SU-DHL-6 (cell line): ENCODE measurements at regions not wholly inside any gene's neighbourhood (a gene's known extent, or its start where the extent isn't known, plus 50 kb on each side); places are given as distances from the start of the nearest gene placed in this dataset.

Experiments used
- H2AFZ ChIP-seq: fragments of 200-600 bp; sonication (generic); 2 replicates; pipeline ENCODE4 v1.6.1; 2014; ENCODE audit warnings: low read depth, mild to moderate bottlenecking, moderate library complexity, mixed read lengths, antibody characterized with exemption, low read length; ENCODE audit not compliant: severe bottlenecking
- H3F3A ChIP-seq: fragments of 200-600 bp; shearing (Covaris generic); 2 replicates; pipeline ENCODE4 v1.6.0; 2016; ENCODE audit warnings: antibody characterized with exemption, mild to moderate bottlenecking; ENCODE audit not compliant: insufficient read depth
- H3K27ac ChIP-seq: fragments of 200-600 bp; sonication (generic); 2 replicates; pipeline ENCODE4 v1.5.1; 2016; ENCODE audit warnings: low read depth, mild to moderate bottlenecking, low read length, moderate library complexity, mixed read lengths
- H3K27me3 ChIP-seq: fragments of 200-600 bp; sonication (generic), shearing (Covaris generic); 2 replicates; pipeline ENCODE4 v1.6.0; 2014; ENCODE audit warnings: mild to moderate bottlenecking, low read length
- H3K36me3 ChIP-seq: fragments of 200-600 bp; sonication (generic); 2 replicates; pipeline ENCODE4 v1.6.1; 2014; ENCODE audit warnings: mild to moderate bottlenecking, low read length, mixed read lengths
- H3K4me2 ChIP-seq: fragments of 300-600, 200-600 bp; shearing (Covaris generic), sonication (generic); 2 replicates; pipeline ENCODE4 v1.6.0; 2014; ENCODE audit warnings: low read length, low read depth, mild to moderate bottlenecking; ENCODE audit not compliant: poor library complexity, severe bottlenecking
- H3K4me3 ChIP-seq: fragments of 200-600 bp; sonication (generic); 2 replicates; pipeline ENCODE4 v1.5.1; 2014; ENCODE audit warnings: antibody characterized with exemption, low read length, mild to moderate bottlenecking, mixed read lengths; ENCODE audit not compliant: insufficient read depth, poor library complexity, severe bottlenecking
- H3K79me2 ChIP-seq: fragments of 200-600 bp; sonication (generic); 2 replicates; pipeline ENCODE4 v1.6.1; 2014; ENCODE audit warnings: mild to moderate bottlenecking, low read length, moderate library complexity; ENCODE audit not compliant: insufficient read depth
- H3K9ac ChIP-seq: fragments of 200-600 bp; sonication (generic); 2 replicates; pipeline ENCODE4 v1.7.0; 2014; ENCODE audit warnings: mild to moderate bottlenecking, low read length
- H3K9me2 ChIP-seq: fragments of 200-600 bp; sonication (generic); replicated peaks from 2 replicates; pipeline ENCODE4 v1.6.1; 2014; ENCODE audit warnings: low read length; ENCODE audit not compliant: insufficient read depth
- H3K9me3 ChIP-seq: fragments of 200-600 bp; sonication (generic); 2 replicates; pipeline ENCODE4 v1.6.1; 2014; ENCODE audit warnings: low read length, mixed read lengths; ENCODE audit not compliant: insufficient read depth
- H4K20me1 ChIP-seq: fragments of 200-600 bp; sonication (generic); 2 replicates; pipeline ENCODE4 v1.6.1; 2014; ENCODE audit warnings: low read depth, mild to moderate bottlenecking, antibody characterized with exemption, low read length, moderate library complexity, mixed read lengths
- EZH2phosphoT487 ChIP-seq: fragments of 200-600 bp; sonication (generic), shearing (Covaris generic); conservative IDR thresholded peaks from 2 replicates; pipeline ENCODE4 v1.6.1; 2018; ENCODE audit warnings: mild to moderate bottlenecking, antibody characterized with exemption, low read length, moderate library complexity, mixed read lengths
- TF ChIP-seq, protein P1 (sequence below): fragments of 200-600 bp; sonication (generic); IDR thresholded peaks from one replicate; pipeline ENCODE4 v1.5.1; 2017; ENCODE audit warnings: antibody characterized with exemption, mild to moderate bottlenecking, low read length, moderate library complexity; ENCODE audit not compliant: insufficient read depth, poor library complexity, severe bottlenecking

DNA sequence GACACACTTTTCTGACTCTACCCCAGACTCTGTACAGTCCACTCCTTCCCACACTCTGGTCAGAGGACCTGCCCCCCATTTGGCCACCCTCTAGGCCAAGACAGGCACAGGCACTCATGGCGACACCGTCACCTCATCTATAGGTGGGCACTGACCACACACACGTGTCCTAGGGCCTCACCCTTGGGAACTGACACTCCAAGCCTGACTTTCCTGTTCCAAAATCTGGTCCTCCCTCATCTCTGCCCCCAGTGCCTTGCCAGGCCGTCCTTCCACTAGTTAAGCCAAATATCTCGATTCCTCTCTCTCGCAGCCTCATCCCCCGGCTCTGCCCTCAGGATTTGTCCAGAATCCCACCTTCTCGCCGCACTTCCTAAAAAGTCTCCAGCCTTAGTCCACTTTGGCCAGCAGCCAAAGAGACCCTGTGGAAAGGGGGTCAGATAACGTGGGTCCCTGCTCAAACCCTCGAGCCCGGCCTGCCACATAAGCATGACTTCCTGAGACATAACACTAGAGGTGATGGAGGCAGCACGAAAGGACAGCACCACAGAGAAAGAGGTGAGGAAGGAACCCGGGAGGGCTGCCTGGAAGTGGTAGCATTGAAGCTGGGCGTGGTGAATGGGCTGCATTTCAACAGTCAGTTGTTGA lies 105.8 kb upstream of the OTOS start:
- no peaks in the 10 kb centered on the region for H3F3A ChIP-seq
- no peaks in the 10 kb centered on the region for H4K20me1 ChIP-seq
- no peak overlapping the region for H3K4me2 ChIP-seq
- H3K9me3 ChIP-seq, result no peaks in the 10 kb centered on the region
- H3K9ac ChIP-seq, result no peak overlapping the region
- H3K9me2 ChIP-seq, result no peaks in the 10 kb centered on the region
- H3K36me3 ChIP-seq, result no peaks in the 10 kb centered on the region
- H2AFZ ChIP-seq, result no peak overlapping the region
- H3K4me3 ChIP-seq, result no peak overlapping the region
- no peak for TF ChIP-seq EZH2phosphoT487
- TF ChIP-seq, protein P1, sequence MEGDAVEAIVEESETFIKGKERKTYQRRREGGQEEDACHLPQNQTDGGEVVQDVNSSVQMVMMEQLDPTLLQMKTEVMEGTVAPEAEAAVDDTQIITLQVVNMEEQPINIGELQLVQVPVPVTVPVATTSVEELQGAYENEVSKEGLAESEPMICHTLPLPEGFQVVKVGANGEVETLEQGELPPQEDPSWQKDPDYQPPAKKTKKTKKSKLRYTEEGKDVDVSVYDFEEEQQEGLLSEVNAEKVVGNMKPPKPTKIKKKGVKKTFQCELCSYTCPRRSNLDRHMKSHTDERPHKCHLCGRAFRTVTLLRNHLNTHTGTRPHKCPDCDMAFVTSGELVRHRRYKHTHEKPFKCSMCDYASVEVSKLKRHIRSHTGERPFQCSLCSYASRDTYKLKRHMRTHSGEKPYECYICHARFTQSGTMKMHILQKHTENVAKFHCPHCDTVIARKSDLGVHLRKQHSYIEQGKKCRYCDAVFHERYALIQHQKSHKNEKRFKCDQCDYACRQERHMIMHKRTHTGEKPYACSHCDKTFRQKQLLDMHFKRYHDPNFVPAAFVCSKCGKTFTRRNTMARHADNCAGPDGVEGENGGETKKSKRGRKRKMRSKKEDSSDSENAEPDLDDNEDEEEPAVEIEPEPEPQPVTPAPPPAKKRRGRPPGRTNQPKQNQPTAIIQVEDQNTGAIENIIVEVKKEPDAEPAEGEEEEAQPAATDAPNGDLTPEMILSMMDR, result no peak
- no peak overlapping the region for H3K27ac ChIP-seq
- no peaks in the 10 kb centered on the region for H3K79me2 ChIP-seq
- no peaks in the 10 kb centered on the region for H3K27me3 ChIP-seq

DNA sequence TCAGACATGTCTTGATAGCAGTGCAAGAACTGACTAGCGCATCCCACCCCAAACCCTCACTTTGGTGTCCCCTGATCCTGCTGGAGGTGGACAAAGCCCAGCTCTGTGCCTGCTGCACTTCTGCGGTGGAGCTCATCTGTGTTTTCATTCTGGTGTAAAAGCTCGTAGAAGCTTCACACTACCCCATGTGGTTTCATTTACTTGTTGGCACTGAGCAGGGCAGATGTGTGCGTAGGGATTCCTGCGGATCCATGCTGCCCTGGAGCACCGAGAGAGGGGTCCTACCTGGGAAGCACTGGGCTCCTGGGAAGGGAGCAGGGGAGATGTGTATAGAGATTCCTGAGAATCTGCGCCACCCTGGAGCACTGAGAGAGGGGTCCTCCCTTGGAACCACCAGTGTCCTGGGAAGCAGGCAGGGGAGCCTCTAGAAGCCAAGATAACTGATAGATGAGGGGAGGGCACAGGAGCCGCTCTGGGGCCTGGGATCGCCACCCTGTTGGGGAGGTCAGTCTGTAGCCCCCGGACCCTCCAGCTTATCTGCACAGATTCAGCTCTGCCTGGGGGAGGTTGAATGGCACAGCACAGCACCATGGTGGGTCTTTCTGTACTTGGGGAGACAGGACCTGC lies 106.9 kb upstream of the OTOS start:
- TF ChIP-seq, protein P1, result no peak
- TF ChIP-seq EZH2phosphoT487, result no peak
- H3K4me3 ChIP-seq, result no peak overlapping the region

DNA sequence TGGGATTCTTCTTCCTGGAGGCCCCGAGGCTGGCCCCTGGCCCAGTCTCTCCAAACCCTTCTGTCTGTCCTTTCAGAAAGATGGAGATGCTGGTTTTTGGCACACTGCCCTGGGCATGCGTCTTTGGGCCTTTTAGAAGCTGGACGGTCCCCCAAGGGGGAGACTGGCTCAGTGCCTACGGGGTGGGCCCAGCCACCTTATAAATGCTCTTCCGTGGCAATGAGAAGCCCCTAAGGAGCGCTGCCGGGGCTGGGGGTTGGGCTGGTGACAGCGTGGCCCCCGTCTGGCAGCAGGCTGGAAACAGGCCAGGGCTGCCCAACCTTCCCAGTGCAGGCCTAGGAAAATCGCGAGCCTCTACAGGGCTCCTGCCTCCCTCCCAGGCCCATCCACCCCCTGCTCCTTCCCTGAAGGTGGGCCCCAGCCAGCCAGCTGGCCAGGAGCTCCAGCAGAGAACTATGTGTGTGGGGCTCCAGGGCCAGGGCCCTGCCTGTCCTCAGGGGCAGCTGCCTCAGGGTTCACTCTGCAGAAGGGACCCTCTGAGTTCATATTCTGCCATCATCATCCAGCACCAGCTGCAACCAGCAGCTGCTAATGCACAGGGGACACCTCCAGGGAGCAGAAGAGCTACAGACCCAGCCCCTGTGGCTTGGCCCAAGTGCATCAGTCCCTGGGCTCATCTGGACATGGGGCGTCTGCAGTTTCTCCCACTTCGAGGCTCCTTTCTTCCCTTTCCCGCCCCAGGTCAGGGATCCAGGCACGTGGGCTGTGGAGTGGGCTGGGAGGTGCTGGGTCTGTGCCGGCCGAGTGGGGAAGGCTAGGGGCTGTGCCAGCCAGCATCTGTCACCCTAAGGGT lies 107.6 kb upstream of the OTOS start:
- Histone ChIP-seq H3K9me3 (no peaks in the 10 kb centered on the region), H3K4me2 (no peak overlapping the region), H3K27me3 (no peaks in the 10 kb centered on the region), H3K36me3 (no peaks in the 10 kb centered on the region), H3K27ac (no peak overlapping the region), H3F3A (no peaks in the 10 kb centered on the region), H4K20me1 (no peaks in the 10 kb centered on the region), H3K79me2 (no peaks in the 10 kb centered on the region), H3K9ac (no peak overlapping the region), H3K9me2 (no peaks in the 10 kb centered on the region), H2AFZ (no peak overlapping the region), H3K4me3 (no peak overlapping the region)
- no peak for TF ChIP-seq EZH2phosphoT487

More for the DNA sequence above, 106.9 kb upstream of the OTOS start:
- Histone ChIP-seq H2AFZ (no peak overlapping the region), H3K36me3 (no peaks in the 10 kb centered on the region), H3F3A (no peaks in the 10 kb centered on the region), H3K27ac (no peak overlapping the region), H3K27me3 (no peaks in the 10 kb centered on the region), H3K4me2 (no peak overlapping the region), H4K20me1 (no peaks in the 10 kb centered on the region), H3K9me3 (no peaks in the 10 kb centered on the region), H3K79me2 (no peaks in the 10 kb centered on the region), H3K9me2 (no peaks in the 10 kb centered on the region), H3K9ac (no peak overlapping the region)
